ENCODE measurements at regions not wholly inside any gene's neighbourhood (a gene's known extent, or its start where the extent isn't known, plus 50 kb on each side); places are given as distances from the start of the nearest gene placed in this dataset.

GRCh38 chr15:38921471-38921870, 356.9 kb upstream of the RASGRP1 start:
- WGBS: 62% methylated on average over 2 of the region's 2 CpGs
- Histone ChIP-seq H3K4me3 (ENCODE audit: low read depth, low read length) (no peak overlapping the region), H3K27ac (ENCODE audit: low read depth) (no peak overlapping the region), H3K4me1 (ENCODE audit: insufficient read depth) (no peaks in the 10 kb centered on the region), H3K36me3 (ENCODE audit: insufficient read depth) (no peaks in the 10 kb centered on the region)
- DNase-seq (ENCODE audit: extremely low spot score): no peak

- H3K27ac ChIP-seq (ENCODE audit: low read depth): no peak overlapping the region
- H3K4me1 ChIP-seq (ENCODE audit: insufficient read depth): no peaks in the 10 kb centered on the region
- 34% methylated on average over 1 of the region's 1 CpG for whole genome bisulfite sequencing
- no peak for DNase-seq (ENCODE audit: extremely low spot score)
- H3K36me3 ChIP-seq (ENCODE audit: insufficient read depth): no peaks in the 10 kb centered on the region
- H3K4me3 ChIP-seq (ENCODE audit: low read depth, low read length): no peak overlapping the region
Observed at GRCh38 chr15:38928431-38928830, 363.8 kb upstream of the RASGRP1 start.

DNA sequence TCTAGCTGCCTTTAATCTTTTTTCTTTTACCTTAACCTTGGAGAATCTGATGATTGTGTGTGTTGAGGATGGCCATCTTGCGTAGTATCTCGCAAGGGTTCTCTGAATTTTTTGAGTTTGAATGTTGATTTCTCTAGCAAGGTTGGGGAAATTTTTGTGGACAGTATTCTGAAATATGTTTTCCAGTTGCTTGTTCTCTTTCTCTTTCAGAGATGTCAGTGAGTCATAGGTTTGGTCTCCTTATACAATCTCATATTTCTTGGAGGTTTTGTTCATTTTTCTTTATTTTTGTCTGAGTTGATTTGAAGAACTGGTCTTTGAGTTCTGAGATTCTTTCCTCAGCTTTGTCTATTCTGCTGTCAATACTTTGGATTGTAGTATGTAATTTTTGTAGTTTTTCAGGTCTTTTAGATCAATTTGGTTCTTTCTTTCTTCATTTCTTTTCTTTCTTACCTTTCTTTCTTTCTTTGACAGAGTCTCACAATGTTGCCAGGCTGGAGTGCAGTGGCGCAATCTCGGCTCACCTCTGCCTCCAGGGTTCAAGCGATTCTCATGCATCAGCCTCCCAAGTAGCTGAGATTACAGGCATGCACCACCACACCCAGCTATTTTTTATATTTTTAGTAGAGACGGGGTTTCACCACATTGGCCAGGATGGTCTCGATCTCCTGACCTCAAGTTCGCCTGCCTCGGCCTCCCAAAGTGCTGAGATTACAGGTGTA, 366.4 kb upstream of the RASGRP1 start:
- 98% methylated on average over 9 of the region's 9 CpGs for WGBS
- DNase-seq (ENCODE audit: extremely low spot score): no peak
- Histone ChIP-seq H3K36me3 (ENCODE audit: insufficient read depth) (no peaks in the 10 kb centered on the region), H3K4me1 (ENCODE audit: insufficient read depth) (no peaks in the 10 kb centered on the region), H3K27ac (ENCODE audit: low read depth) (no peak overlapping the region), H3K4me3 (ENCODE audit: low read depth, low read length) (no peak overlapping the region)

- no peak overlapping the region for H3K27ac ChIP-seq (ENCODE audit: low read depth)
- WGBS: 42% methylated on average over 6 of the region's 6 CpGs
- H3K4me1 ChIP-seq (ENCODE audit: insufficient read depth): no peaks in the 10 kb centered on the region
- no peak for DNase-seq (ENCODE audit: extremely low spot score)
- H3K4me3 ChIP-seq (ENCODE audit: low read depth, low read length): no peak overlapping the region
- H3K36me3 ChIP-seq (ENCODE audit: insufficient read depth): no peaks in the 10 kb centered on the region
Observed at GRCh38 chr15:38941399-38941953, 376.9 kb upstream of the RASGRP1 start.

- no peak for DNase-seq (ENCODE audit: extremely low spot score)
- no peak overlapping the region for H3K27ac ChIP-seq (ENCODE audit: low read depth)
- H3K4me3 ChIP-seq (ENCODE audit: low read depth, low read length): no peak overlapping the region
- no peaks in the 10 kb centered on the region for H3K36me3 ChIP-seq (ENCODE audit: insufficient read depth)
- no peaks in the 10 kb centered on the region for H3K4me1 ChIP-seq (ENCODE audit: insufficient read depth)
Observed at GRCh38 chr15:38944536-38944935, 379.9 kb upstream of the RASGRP1 start.

DNA sequence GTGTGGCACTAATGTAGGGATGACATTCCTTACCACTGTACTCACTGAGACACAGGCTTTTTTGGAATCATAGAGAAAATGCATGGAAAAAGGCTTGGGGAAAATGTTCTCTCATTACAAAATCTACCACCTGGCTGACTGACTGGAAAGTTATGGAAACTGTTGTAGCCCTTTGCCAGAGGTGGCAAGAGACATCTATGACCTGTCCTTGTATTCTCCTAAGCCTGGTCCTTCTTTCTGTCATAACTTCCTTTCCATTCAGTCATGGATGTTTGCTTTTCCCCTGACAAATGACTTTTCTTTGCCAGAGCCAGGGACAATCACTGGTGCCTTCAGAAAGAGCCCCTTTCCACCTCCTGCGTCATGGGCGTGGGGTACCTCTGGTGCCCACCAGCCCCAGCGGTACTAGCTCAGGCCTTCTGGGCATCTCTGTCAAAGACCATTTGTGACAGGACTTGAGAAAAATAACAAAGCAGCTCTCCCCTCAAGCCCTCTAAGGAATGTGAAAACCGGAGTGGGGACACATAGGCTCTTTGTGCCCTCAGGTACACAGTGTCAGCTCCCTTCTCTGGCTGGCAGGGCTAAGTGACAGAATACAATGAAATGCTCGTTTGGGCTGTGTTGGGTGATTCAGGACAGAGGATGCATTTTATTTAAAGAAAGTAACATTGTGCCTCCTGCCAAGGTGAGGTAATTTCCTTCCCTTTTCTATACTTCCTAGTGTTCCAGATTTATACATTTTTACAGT, 381.1 kb upstream of the RASGRP1 start:
- H3K4me3 ChIP-seq (ENCODE audit: low read depth, low read length): no peak overlapping the region
- no peaks in the 10 kb centered on the region for H3K4me1 ChIP-seq (ENCODE audit: insufficient read depth)
- DNase-seq (ENCODE audit: extremely low spot score): no peak
- H3K36me3 ChIP-seq (ENCODE audit: insufficient read depth): no peaks in the 10 kb centered on the region
- H3K27ac ChIP-seq (ENCODE audit: low read depth): no peak overlapping the region
- 86% methylated on average over 5 of the region's 5 CpGs for WGBS

GRCh38 chr15:38954090-38954489, 389.5 kb upstream of the RASGRP1 start:
- H3K4me3 ChIP-seq (ENCODE audit: low read depth, low read length): no peak overlapping the region
- no peak overlapping the region for H3K27ac ChIP-seq (ENCODE audit: low read depth)
- H3K36me3 ChIP-seq (ENCODE audit: insufficient read depth): no peaks in the 10 kb centered on the region
- no peaks in the 10 kb centered on the region for H3K4me1 ChIP-seq (ENCODE audit: insufficient read depth)
- 90% methylated on average over 3 of the region's 3 CpGs for WGBS
- DNase-seq (ENCODE audit: extremely low spot score): no peak

GRCh38 chr15:38961456-38961855, 396.8 kb upstream of the RASGRP1 start:
- H3K36me3 ChIP-seq (ENCODE audit: insufficient read depth): no peaks in the 10 kb centered on the region
- no peak overlapping the region for H3K27ac ChIP-seq (ENCODE audit: low read depth)
- 47% methylated on average over 2 of the region's 2 CpGs for WGBS
- H3K4me1 ChIP-seq (ENCODE audit: insufficient read depth): no peaks in the 10 kb centered on the region
- no peak for DNase-seq (ENCODE audit: extremely low spot score)
- H3K4me3 ChIP-seq (ENCODE audit: low read depth, low read length): no peak overlapping the region

DNA sequence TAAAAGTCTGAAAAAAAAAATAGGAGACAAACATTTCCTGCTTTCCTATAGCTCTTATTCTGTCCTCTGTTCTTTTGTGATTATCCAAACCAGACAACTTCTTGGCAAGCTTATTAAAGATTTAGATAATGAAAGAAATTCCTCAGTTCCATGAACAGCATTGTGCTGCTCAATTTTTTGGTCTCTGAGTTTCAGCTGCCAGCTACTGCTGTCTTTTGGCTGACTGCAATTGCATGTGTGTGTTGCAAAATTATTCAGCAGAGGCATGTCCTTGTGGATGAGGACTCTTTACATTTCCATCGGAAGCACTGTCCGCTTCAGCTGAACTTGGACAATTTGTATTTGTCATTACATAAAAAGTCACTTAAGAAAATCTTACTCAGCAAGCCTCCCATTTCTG, 397.3 kb upstream of the RASGRP1 start:
- H3K4me3 ChIP-seq (ENCODE audit: low read depth, low read length): no peak overlapping the region
- H3K27ac ChIP-seq (ENCODE audit: low read depth): no peak overlapping the region
- no peaks in the 10 kb centered on the region for H3K4me1 ChIP-seq (ENCODE audit: insufficient read depth)
- no peak for DNase-seq (ENCODE audit: extremely low spot score)
- WGBS: 43% methylated on average over 2 of the region's 2 CpGs
- no peaks in the 10 kb centered on the region for H3K36me3 ChIP-seq (ENCODE audit: insufficient read depth)

GRCh38 chr15:38972831-38973230, 408.2 kb upstream of the RASGRP1 start:
- DNase-seq (ENCODE audit: extremely low spot score): no peak
- no peak overlapping the region for H3K27ac ChIP-seq (ENCODE audit: low read depth)
- no peak overlapping the region for H3K4me3 ChIP-seq (ENCODE audit: low read depth, low read length)
- no peaks in the 10 kb centered on the region for H3K36me3 ChIP-seq (ENCODE audit: insufficient read depth)
- 95% methylated on average over 4 of the region's 4 CpGs for WGBS
- H3K4me1 ChIP-seq (ENCODE audit: insufficient read depth): no peaks in the 10 kb centered on the region

- no peak overlapping the region for H3K4me3 ChIP-seq (ENCODE audit: low read depth, low read length)
- no peak for DNase-seq (ENCODE audit: extremely low spot score)
- H3K27ac ChIP-seq (ENCODE audit: low read depth): no peak overlapping the region
- H3K4me1 ChIP-seq (ENCODE audit: insufficient read depth): no peaks in the 10 kb centered on the region
- 78% methylated on average over 5 of the region's 5 CpGs for WGBS
- no peaks in the 10 kb centered on the region for H3K36me3 ChIP-seq (ENCODE audit: insufficient read depth)
Observed at GRCh38 chr15:38975282-38975990, 410.8 kb upstream of the RASGRP1 start.

DNA sequence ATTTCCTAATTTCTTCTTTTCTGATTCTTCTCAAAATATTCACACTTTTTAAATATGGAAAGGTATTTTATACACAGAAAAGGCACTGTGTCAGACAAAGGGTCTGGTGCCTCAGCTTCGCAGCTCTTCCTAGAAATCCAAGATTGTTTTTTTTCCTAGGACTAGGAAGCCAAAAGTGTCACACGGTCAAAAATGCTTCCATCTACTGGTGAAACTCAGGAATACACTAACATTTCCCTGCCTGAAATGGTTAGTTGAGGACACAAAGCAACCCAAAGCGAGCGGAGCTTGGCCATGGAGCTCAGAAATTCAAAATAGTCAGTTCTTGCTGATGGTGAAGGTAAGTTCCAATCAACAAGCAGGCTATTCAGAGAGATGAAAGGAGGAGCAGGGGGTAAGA, 426.5 kb upstream of the RASGRP1 start:
- 61% methylated on average over 4 of the region's 4 CpGs for WGBS
- Histone ChIP-seq H3K4me3 (ENCODE audit: low read depth, low read length) (no peak overlapping the region), H3K36me3 (ENCODE audit: insufficient read depth) (no peaks in the 10 kb centered on the region), H3K27ac (ENCODE audit: low read depth) (no peak overlapping the region), H3K4me1 (ENCODE audit: insufficient read depth) (no peaks in the 10 kb centered on the region)
- DNase-seq (ENCODE audit: extremely low spot score): no peak

- Histone ChIP-seq H3K27ac (ENCODE audit: low read depth) (no peak overlapping the region), H3K36me3 (ENCODE audit: insufficient read depth) (no peaks in the 10 kb centered on the region), H3K4me1 (ENCODE audit: insufficient read depth) (no peaks in the 10 kb centered on the region), H3K4me3 (ENCODE audit: low read depth, low read length) (no peak overlapping the region)
- 93% methylated on average over 2 of the region's 2 CpGs for WGBS
- DNase-seq (ENCODE audit: extremely low spot score): no peak
Observed at GRCh38 chr15:38991701-38992100, 427.1 kb upstream of the RASGRP1 start.

DNA sequence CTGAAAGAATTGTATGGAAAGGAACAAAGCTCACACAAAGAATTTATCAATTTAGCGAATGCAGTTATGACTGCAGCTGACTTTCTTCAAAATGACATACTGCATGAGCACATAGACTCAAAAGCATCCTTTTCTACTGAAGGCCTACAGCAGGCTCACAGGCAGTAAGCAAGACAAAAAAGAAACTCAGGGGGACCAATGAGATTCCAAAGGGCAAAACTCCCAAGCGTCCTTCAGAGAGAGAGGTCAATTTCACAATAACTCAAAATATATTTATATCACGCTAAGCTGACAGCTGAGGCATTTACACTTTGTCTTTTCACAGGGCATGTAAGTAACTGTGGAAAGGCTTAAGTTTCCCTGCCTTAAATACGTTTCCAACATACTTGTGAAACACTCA, 427.9 kb upstream of the RASGRP1 start:
- Histone ChIP-seq H3K4me3 (ENCODE audit: low read depth, low read length) (no peak overlapping the region), H3K36me3 (ENCODE audit: insufficient read depth) (no peaks in the 10 kb centered on the region), H3K4me1 (ENCODE audit: insufficient read depth) (no peaks in the 10 kb centered on the region), H3K27ac (ENCODE audit: low read depth) (no peak overlapping the region)
- DNase-seq (ENCODE audit: extremely low spot score): no peak
- 73% methylated on average over 4 of the region's 4 CpGs for WGBS

Measured in urinary bladder (tissue), 3 donors.